Activated effector memory CD4-positive, alpha-beta T cell treated with anti-CD3 and anti-CD28 coated beads, Interleukin-2, amount 50 U/mL, for 16 hours (primary cell): ENCODE measurements at regions not wholly inside any gene's neighbourhood (a gene's known extent, or its start where the extent isn't known, plus 50 kb on each side); places are given as distances from the start of the nearest gene placed in this dataset.
"Not testable (repeated sequence)": the region's sequence is repeated elsewhere in the genome, so short reads cannot be mapped to it uniquely, and the experiment has no call there.

Experiments
- DNase-seq: peaks from one replicate; pipeline ENCODE4 v3.0.0-alpha.2; 2020

GRCh38 chr6:133129556-133129955 lies 111.6 kb upstream of the EYA4 start:
- DNase-seq = no peak

DNA sequence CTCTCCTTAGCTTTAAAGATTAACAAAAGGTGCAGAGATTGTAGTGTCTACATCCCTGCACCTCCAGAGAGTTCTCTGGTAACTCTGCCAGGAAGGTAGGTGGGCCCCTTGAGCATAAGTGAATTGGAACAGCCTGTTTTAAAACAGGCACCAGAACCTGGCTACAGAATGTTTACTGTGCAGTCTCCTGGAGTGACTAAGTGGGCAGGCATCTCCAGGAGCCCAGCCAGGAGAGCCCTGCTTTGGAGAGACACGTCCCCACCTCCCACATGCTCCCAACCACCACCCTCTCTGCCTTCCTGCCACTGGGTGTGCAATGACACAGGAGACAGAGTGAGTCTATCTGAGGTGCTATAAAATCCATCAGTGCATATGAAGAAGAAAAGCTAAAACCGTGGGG lies 110.3 kb upstream of the EYA4 start:
- no peak for DNase-seq

GRCh38 chr6:133131621-133132465 lies 109.3 kb upstream of the EYA4 start:
- no peak for DNase-seq

GRCh38 chr6:133132466-133132971 lies 108.6 kb upstream of the EYA4 start:
- no peak for DNase-seq

DNA sequence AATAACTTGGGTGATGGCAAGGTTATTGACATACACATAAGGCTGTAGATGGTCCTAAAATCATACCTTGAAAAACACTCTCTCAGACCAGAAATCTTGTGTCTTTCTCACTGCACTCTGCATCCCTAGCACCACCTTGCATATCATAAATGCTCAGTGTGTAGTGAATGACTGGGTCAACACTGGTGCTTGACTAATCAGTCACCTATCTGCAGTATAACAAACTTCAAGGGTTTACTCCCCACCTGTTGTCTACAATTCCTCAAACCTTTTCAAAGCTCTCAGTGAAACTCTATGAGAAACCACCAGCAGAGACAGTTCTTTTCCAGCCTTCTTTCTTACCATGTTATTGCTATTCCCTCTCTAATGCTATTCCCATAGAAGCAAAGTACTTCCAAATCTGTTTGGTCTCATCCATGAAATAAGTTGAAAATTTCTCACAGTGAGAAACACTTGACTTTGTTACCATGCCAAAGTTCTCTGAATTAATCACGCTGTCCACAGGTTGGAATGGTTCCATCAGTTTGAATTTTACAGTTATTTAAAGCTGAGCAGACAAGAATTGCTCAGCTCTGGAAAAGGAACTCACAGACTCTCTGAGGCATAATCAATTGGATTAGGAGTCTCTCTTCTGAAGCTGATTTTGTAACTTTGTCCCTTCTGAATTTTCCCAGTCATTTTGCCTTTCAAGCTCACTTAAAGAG lies 104.8 kb upstream of the EYA4 start:
- no peak for DNase-seq

GRCh38 chr6:133147470-133148184 lies 93.5 kb upstream of the EYA4 start:
- not testable (repeated sequence) for DNase-seq

DNA sequence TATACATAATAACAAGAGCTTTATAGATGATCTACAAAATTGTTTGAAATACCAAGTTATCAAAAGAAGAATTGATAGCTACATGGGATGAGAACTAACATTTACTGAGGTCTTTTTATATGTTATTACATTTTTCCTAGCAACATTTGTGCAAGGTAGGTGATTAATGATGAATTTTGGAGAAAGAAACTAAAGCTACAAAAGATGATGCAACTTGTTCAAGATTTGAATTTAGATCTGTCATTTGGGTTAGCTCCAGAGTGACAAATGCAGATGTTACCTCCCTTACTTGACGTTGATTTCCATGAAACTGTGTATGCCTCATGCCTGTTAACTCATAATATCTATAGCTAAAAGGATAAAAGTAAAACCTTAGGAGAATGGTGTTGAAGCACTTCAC lies 84.5 kb upstream of the EYA4 start:
- no peak for DNase-seq

- no peak for DNase-seq
Observed at GRCh38 chr6:133157995-133158394, 83.2 kb upstream of the EYA4 start.

GRCh38 chr6:133159255-133159795 lies 81.8 kb upstream of the EYA4 start:
- DNase-seq = no peak

- DNase-seq = no peak
Observed at GRCh38 chr6:133160536-133160935, 80.6 kb upstream of the EYA4 start.

DNA sequence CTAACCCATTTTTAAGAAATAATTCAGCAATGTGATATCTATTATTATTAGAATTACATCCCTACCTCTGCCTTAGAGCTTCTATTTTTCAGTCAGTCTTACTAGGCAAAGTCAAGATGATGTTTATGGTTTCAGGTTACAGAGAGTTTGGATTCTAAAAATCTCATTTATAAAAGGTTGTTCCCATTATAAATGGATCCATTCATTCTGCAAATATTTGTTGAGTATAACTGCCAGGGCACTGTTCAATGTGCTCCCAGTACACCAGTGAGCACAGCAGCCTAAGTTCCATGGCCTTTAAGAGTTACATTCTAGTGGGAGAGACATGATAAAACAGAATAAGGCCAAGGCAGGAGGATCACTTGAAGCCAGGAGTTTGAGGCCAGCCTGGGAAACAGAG lies 75.9 kb upstream of the EYA4 start:
- DNase-seq = no peak

GRCh38 chr6:133166766-133167165 lies 74.4 kb upstream of the EYA4 start:
- no peak for DNase-seq

DNA sequence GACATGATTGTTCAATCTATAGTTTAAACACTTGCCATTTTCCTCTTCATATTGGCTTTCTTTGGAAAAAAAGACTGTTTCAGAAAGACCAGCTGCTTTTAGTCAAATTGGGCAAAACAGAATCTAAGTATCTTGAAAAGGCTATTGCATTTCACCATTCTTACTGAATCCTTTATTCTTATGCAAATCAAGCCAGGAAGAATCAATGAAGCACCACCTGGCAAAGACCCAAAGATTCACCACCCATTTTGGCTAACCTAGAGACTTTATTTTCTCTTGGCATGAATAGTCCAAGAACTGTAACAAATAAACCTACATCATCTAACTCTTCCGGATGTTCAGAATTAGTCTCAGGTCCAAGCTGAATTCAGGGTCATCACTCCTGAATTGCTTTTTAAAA lies 71.3 kb upstream of the EYA4 start:
- no peak for DNase-seq

- DNase-seq = no peak
Observed at GRCh38 chr6:133170602-133171001, 70.6 kb upstream of the EYA4 start.

- no peak for DNase-seq
Observed at GRCh38 chr6:133171989-133172604, 69.1 kb upstream of the EYA4 start.

GRCh38 chr6:133173276-133173675 lies 67.9 kb upstream of the EYA4 start:
- no peak for DNase-seq

DNA sequence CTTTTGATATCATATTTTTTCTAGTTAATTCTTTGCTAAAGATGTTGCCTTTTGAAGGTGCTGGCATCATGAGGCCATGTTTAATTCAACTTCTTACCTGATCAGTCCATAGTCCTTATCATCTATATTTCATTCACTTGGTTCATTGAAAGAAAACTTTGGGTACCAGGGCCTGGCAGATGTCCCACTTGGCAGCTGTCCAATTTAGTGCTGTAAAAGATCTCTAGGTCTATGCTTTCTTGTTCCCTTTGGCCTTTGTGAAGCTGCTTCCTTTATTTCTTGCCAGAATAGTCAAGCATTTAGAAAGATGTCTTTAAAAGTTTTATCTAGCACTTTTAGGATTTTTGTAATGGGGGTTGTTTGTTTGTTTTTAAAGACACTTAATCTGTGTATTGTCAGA lies 61.7 kb upstream of the EYA4 start:
- no peak for DNase-seq

DNA sequence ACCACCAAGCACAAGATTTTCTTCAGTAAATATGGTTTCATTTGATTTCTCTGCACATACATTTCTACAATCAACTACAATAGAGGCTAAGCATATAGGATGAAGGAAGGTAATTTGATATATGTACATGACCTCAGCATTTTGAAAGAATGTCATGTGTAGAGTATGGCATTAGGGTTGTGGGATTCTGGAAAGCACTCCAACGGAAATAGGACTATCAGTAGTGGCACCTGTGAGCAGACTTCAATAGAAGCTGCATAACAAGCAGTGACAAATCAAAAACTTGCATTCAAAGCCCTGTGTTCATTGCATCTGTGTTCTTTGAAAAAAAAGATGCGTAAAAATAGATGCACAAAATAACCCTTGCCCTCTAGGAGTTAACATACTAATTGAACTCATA lies 57.5 kb upstream of the EYA4 start:
- DNase-seq = no peak

DNA sequence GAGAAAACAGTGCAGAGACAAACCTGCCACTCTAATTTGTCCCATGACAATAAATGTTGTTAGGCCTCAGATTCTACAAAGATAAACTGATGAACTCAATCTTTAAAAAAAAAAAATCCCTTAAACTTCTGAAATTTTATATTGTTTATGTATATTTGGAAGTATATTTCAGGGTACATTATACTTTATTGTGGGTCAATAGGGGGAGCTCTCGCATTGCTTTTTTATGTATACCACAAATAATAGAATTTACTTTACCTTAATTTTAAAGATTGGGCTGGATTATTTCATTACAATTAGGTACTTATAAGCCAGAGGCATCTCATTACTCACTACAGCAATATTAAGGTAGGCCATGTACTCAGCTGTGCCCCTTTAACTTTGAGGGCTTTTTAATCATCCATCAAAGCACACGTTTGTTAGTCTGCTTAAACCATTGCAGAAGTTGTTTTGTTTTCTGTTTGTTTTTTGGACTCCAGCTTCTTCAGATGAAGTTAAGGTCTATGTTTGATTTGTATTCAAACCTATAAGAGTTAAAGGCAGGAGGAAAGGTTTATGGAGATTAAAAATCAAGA lies 56.3 kb upstream of the EYA4 start:
- DNase-seq = no peak

DNA sequence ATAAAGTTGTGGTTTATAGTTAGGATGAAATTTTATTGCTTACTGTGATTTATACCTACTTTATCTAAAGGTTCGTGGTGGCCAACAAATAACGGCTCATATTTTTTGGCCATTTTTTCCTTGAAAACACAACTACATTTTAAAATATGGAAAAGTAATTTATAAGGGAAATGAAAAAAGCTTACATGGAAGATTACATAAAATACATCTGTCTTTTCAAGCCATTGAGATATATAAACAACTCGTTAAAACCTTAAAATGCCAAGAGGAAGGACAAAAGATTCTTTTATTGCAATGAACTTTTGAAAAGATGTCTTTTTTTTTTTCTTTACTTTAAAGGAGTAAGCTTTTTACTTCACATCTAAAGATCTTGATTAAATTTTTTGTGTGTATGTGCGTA lies 55.4 kb upstream of the EYA4 start:
- DNase-seq = no peak

- DNase-seq = no peak
Observed at GRCh38 chr6:133187114-133187513, 54.0 kb upstream of the EYA4 start.

DNA sequence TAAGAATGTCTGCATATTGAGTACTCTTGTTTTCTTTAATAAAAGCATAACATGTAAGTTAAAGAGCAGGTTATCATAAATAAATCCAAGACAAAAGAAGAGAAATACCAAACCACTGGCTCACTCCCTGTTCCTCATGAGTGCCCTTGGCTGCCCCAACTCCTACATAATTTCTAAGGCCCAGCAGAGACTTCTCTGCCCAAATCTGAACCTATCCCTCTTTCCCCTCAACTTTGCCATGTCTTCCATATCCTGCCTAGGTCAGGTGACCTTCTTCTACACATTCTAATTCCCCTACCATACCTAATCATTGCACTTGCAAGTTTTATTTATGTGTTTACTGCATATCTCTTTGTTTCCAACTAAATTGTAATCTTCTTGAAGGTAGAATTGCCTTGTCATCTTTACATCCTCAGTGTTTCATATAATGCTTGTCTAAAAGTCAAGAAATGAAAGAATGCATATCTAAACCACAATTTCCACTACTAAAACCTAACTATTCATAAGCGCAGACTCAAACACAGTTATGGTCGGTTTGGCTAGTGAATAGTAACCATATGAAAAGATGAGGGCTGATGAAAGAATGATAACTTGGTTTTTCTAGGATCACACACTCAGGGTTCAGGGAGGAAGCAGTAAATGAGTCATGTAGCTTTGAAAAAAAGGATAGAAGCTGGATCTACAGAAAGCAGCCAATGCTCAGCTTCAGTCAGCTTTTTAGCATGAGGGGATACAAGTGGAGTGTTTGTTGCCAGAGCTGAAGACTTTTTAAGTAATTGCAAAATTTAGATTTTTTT lies 53.3 kb upstream of the EYA4 start:
- DNase-seq = no peak
